Mesendoderm (in vitro differentiated cells): ENCODE measurements at regions not wholly inside any gene's neighbourhood (a gene's known extent, or its start where the extent isn't known, plus 50 kb on each side); places are given as distances from the start of the nearest gene placed in this dataset.

Experiments used
- DNase-seq: peaks from one replicate; pipeline ENCODE4 v3.0.0; 2013
- H2AK5ac ChIP-seq: 2 replicates; pipeline ENCODE4 v1.6.1; 2013; ENCODE audit warnings: low read length, inconsistent platforms
- H2BK120ac ChIP-seq: 2 replicates; pipeline ENCODE4 v1.6.1; 2013; ENCODE audit warnings: low read depth, mild to moderate bottlenecking, low read length, moderate library complexity, mixed read lengths
- H2BK15ac ChIP-seq: replicated peaks from 2 replicates; pipeline ENCODE4 v1.6.1; 2013; ENCODE audit warnings: low read depth, mild to moderate bottlenecking, moderate library complexity
- H2BK5ac ChIP-seq: 2 replicates; pipeline ENCODE4 v1.6.1; 2013; ENCODE audit warnings: low read length, inconsistent platforms
- H3K18ac ChIP-seq: 2 replicates; pipeline ENCODE4 v1.6.1; 2013; ENCODE audit warnings: mild to moderate bottlenecking, low read length, mixed read lengths
- H3K23ac ChIP-seq: one replicate; pipeline ENCODE4 v1.6.1; 2013; ENCODE audit warnings: low read length
- H3K27ac ChIP-seq: 2 replicates; pipeline ENCODE4 v1.5.1; 2013; ENCODE audit warnings: low read depth, mild to moderate bottlenecking, inconsistent platforms, low read length, moderate library complexity
- H3K27me3 ChIP-seq: 2 replicates; pipeline ENCODE4 v1.6.1; 2013; ENCODE audit warnings: low read length, control low read depth, mild to moderate bottlenecking, inconsistent platforms; ENCODE audit not compliant: insufficient read depth, poor library complexity
- H3K36me3 ChIP-seq: 2 replicates; pipeline ENCODE4 v1.6.1; 2013; ENCODE audit warnings: low read length, inconsistent platforms; ENCODE audit not compliant: control insufficient read depth, insufficient read depth
- H3K4ac ChIP-seq: one replicate; pipeline ENCODE4 v1.6.1; 2013; ENCODE audit warnings: low read depth, mild to moderate bottlenecking, low read length, moderate library complexity
- H3K4me1 ChIP-seq: 2 replicates; pipeline ENCODE4 v1.6.1; 2013; ENCODE audit warnings: low read depth, low read length, inconsistent platforms; ENCODE audit not compliant: control insufficient read depth
- H3K4me2 ChIP-seq: 2 replicates; pipeline ENCODE4 v1.6.1; 2013; ENCODE audit warnings: low read length
- H3K4me3 ChIP-seq: 2 replicates; pipeline ENCODE4 v1.5.1; 2013; ENCODE audit warnings: mild to moderate bottlenecking, low read length
- H3K56ac ChIP-seq: one replicate; pipeline ENCODE4 v1.6.1; 2013; ENCODE audit warnings: low read length
- H3K79me1 ChIP-seq: 2 replicates; pipeline ENCODE4 v1.6.1; 2013; ENCODE audit warnings: low read length, inconsistent platforms
- H3K79me2 ChIP-seq: 2 replicates; pipeline ENCODE4 v1.6.1; 2013; ENCODE audit warnings: mild to moderate bottlenecking, low read length; ENCODE audit not compliant: control insufficient read depth, insufficient read depth
- H3K9ac ChIP-seq: 2 replicates; pipeline ENCODE4 v1.6.1; 2013; ENCODE audit warnings: low read length, inconsistent platforms
- H4K5ac ChIP-seq: one replicate; pipeline ENCODE4 v1.6.1; 2013; ENCODE audit warnings: low read length
- H4K8ac ChIP-seq: one replicate; pipeline ENCODE4 v1.6.1; 2013; ENCODE audit warnings: low read depth, mild to moderate bottlenecking, control low read depth, low read length, moderate library complexity
- WGBS: extraction: QIAGEN DNeasy Blood & Tissue Kit; methylation state at CpG from one replicate; pipeline ENCODE4 v1.1.7; 2013; ENCODE audit warnings: low lambda C conversion rate, missing lambda C conversion rate; ENCODE audit not compliant: insufficient coverage; ENCODE audit errors: extremely low coverage; 5-methylcytosine and 5-hydroxymethylcytosine counted together

GRCh38 chr9:13410566-13411031, 131.1 kb upstream of the MPDZ start:
- no peak overlapping the region for H3K56ac ChIP-seq
- no peaks in the 10 kb centered on the region for H3K79me1 ChIP-seq
- no peak overlapping the region for H2AK5ac ChIP-seq
- H3K27me3 ChIP-seq = no peaks in the 10 kb centered on the region
- no peak overlapping the region for H3K4me2 ChIP-seq
- no peak for DNase-seq
- no peak overlapping the region for H3K23ac ChIP-seq
- H3K27ac ChIP-seq = no peak overlapping the region
- no peak overlapping the region for H3K4ac ChIP-seq
- H2BK120ac ChIP-seq = no peak overlapping the region
- H4K8ac ChIP-seq = no peak overlapping the region
- H2BK5ac ChIP-seq = no peak overlapping the region
- H2BK15ac ChIP-seq = no peak overlapping the region
- H3K36me3 ChIP-seq = no peaks in the 10 kb centered on the region
- H3K4me3 ChIP-seq = no peak overlapping the region
- H3K18ac ChIP-seq = no peak overlapping the region
- H4K5ac ChIP-seq = no peak overlapping the region
- H3K4me1 ChIP-seq = no peaks in the 10 kb centered on the region
- H3K79me2 ChIP-seq = no peaks in the 10 kb centered on the region
- WGBS = no CpG with 5 or more reads among the region's 2 CpGs
- no peak overlapping the region for H3K9ac ChIP-seq

- H3K4me2 ChIP-seq = no peak overlapping the region
- H2BK15ac ChIP-seq = no peak overlapping the region
- H3K9ac ChIP-seq = no peak overlapping the region
- no peaks in the 10 kb centered on the region for H3K27me3 ChIP-seq
- no peak overlapping the region for H3K27ac ChIP-seq
- no peak overlapping the region for H3K23ac ChIP-seq
- H2BK120ac ChIP-seq = no peak overlapping the region
- no peak overlapping the region for H2BK5ac ChIP-seq
- H3K56ac ChIP-seq = no peak overlapping the region
- no peaks in the 10 kb centered on the region for H3K79me1 ChIP-seq
- H3K79me2 ChIP-seq = no peaks in the 10 kb centered on the region
- H3K36me3 ChIP-seq = no peaks in the 10 kb centered on the region
- H3K4me3 ChIP-seq = no peak overlapping the region
- no peak overlapping the region for H3K4ac ChIP-seq
- DNase-seq = no peak
- H3K18ac ChIP-seq = no peak overlapping the region
- no peak overlapping the region for H2AK5ac ChIP-seq
- no peak overlapping the region for H4K5ac ChIP-seq
- no peak overlapping the region for H4K8ac ChIP-seq
- no peaks in the 10 kb centered on the region for H3K4me1 ChIP-seq
These were observed 118.2 kb upstream of the MPDZ start for GRCh38 chr9:13397661-13398060.

- H4K8ac ChIP-seq = no peak overlapping the region
- no peak overlapping the region for H3K56ac ChIP-seq
- H3K18ac ChIP-seq = no peak overlapping the region
- no peak overlapping the region for H2BK120ac ChIP-seq
- no peak overlapping the region for H3K4me3 ChIP-seq
- H3K4ac ChIP-seq = no peak overlapping the region
- DNase-seq = no peak
- H2BK15ac ChIP-seq = no peak overlapping the region
- no peak overlapping the region for H4K5ac ChIP-seq
- no CpG with 5 or more reads among the region's 4 CpGs for WGBS
- no peaks in the 10 kb centered on the region for H3K4me1 ChIP-seq
- no peak overlapping the region for H3K23ac ChIP-seq
- H2AK5ac ChIP-seq = no peak overlapping the region
- no peaks in the 10 kb centered on the region for H3K27me3 ChIP-seq
- no peak overlapping the region for H3K4me2 ChIP-seq
- H3K36me3 ChIP-seq = no peaks in the 10 kb centered on the region
- H3K27ac ChIP-seq = no peak overlapping the region
- no peaks in the 10 kb centered on the region for H3K79me2 ChIP-seq
- no peaks in the 10 kb centered on the region for H3K79me1 ChIP-seq
- no peak overlapping the region for H3K9ac ChIP-seq
- H2BK5ac ChIP-seq = no peak overlapping the region
These were observed 117.7 kb upstream of the MPDZ start for GRCh38 chr9:13397220-13397619.

- H3K79me1 ChIP-seq = no peaks in the 10 kb centered on the region
- H3K56ac ChIP-seq = no peak overlapping the region
- no peak overlapping the region for H3K23ac ChIP-seq
- H2AK5ac ChIP-seq = no peak overlapping the region
- no peaks in the 10 kb centered on the region for H3K36me3 ChIP-seq
- H4K8ac ChIP-seq = no peak overlapping the region
- no peak overlapping the region for H2BK120ac ChIP-seq
- no peak overlapping the region for H3K4ac ChIP-seq
- H3K9ac ChIP-seq = no peak overlapping the region
- no peaks in the 10 kb centered on the region for H3K79me2 ChIP-seq
- H3K18ac ChIP-seq = no peak overlapping the region
- no peak overlapping the region for H4K5ac ChIP-seq
- H2BK5ac ChIP-seq = no peak overlapping the region
- H3K4me1 ChIP-seq = no peaks in the 10 kb centered on the region
- WGBS = no CpG with 5 or more reads among the region's 4 CpGs
- H2BK15ac ChIP-seq = no peak overlapping the region
- no peak overlapping the region for H3K4me3 ChIP-seq
- no peaks in the 10 kb centered on the region for H3K27me3 ChIP-seq
- H3K27ac ChIP-seq = no peak overlapping the region
- no peak overlapping the region for H3K4me2 ChIP-seq
- no peak for DNase-seq
These were observed 116.9 kb upstream of the MPDZ start for GRCh38 chr9:13396418-13396817.

- H3K9ac ChIP-seq = no peak overlapping the region
- no peak overlapping the region for H4K8ac ChIP-seq
- no peaks in the 10 kb centered on the region for H3K27me3 ChIP-seq
- DNase-seq = no peak
- H3K56ac ChIP-seq = no peak overlapping the region
- H2AK5ac ChIP-seq = no peak overlapping the region
- no peaks in the 10 kb centered on the region for H3K36me3 ChIP-seq
- no peak overlapping the region for H4K5ac ChIP-seq
- H3K23ac ChIP-seq = no peak overlapping the region
- no peak overlapping the region for H3K4ac ChIP-seq
- no peak overlapping the region for H3K4me2 ChIP-seq
- no peak overlapping the region for H3K18ac ChIP-seq
- no peak overlapping the region for H2BK120ac ChIP-seq
- H2BK5ac ChIP-seq = no peak overlapping the region
- H3K79me2 ChIP-seq = no peaks in the 10 kb centered on the region
- H3K27ac ChIP-seq = no peak overlapping the region
- no peaks in the 10 kb centered on the region for H3K4me1 ChIP-seq
- no peak overlapping the region for H3K4me3 ChIP-seq
- no peaks in the 10 kb centered on the region for H3K79me1 ChIP-seq
- H2BK15ac ChIP-seq = no peak overlapping the region
These were observed 115.7 kb upstream of the MPDZ start for GRCh38 chr9:13395156-13395555.

GRCh38 chr9:13388157-13388556, 108.7 kb upstream of the MPDZ start:
- H3K27ac ChIP-seq = no peak overlapping the region
- H3K36me3 ChIP-seq = no peaks in the 10 kb centered on the region
- no peak overlapping the region for H2BK5ac ChIP-seq
- H3K27me3 ChIP-seq = no peaks in the 10 kb centered on the region
- H2BK15ac ChIP-seq = no peak overlapping the region
- H3K9ac ChIP-seq = no peak overlapping the region
- H3K79me1 ChIP-seq = no peaks in the 10 kb centered on the region
- no peaks in the 10 kb centered on the region for H3K79me2 ChIP-seq
- H3K4me2 ChIP-seq = no peak overlapping the region
- no peak overlapping the region for H4K5ac ChIP-seq
- no peak overlapping the region for H3K23ac ChIP-seq
- H3K18ac ChIP-seq = no peak overlapping the region
- no peak overlapping the region for H3K56ac ChIP-seq
- H3K4ac ChIP-seq = no peak overlapping the region
- H2AK5ac ChIP-seq = no peak overlapping the region
- no peak overlapping the region for H4K8ac ChIP-seq
- WGBS = no CpG with 5 or more reads among the region's 1 CpG
- H3K4me1 ChIP-seq = no peaks in the 10 kb centered on the region
- no peak for DNase-seq
- H3K4me3 ChIP-seq = no peak overlapping the region
- no peak overlapping the region for H2BK120ac ChIP-seq
